Activated naive CD8-positive, alpha-beta T cell treated with anti-CD3 and anti-CD28 coated beads, Interleukin-2, amount 50 U/mL, for 24 hours (primary cell): ENCODE measurements at regions not wholly inside any gene's neighbourhood (a gene's known extent, or its start where the extent isn't known, plus 50 kb on each side); places are given as distances from the start of the nearest gene placed in this dataset.
A peak's percentile ranks its signal among the peaks of the same experiment; 100 is the strongest.
"Not testable (repeated sequence)": the region's sequence is repeated elsewhere in the genome, so short reads cannot be mapped to it uniquely, and the experiment has no call there.

Experiments
- ATAC-seq: fragments of 150-1000 bp; cut with Tn5 transposase; one replicate; pipeline ENCODE4 v1.10.0; 2021
- DNase-seq: peaks from one replicate; pipeline ENCODE4 v3.0.0; 2021
- H3K27ac Mint-ChIP-seq: one replicate; pipeline ENCODE4 v1.8.0; 2021; ENCODE audit warnings: mild to moderate bottlenecking, mixed read lengths
- H3K27me3 Mint-ChIP-seq: one replicate; pipeline ENCODE4 v1.8.0; 2021; ENCODE audit warnings: mixed read lengths
- H3K36me3 Mint-ChIP-seq: one replicate; pipeline ENCODE4 v1.8.0; 2021; ENCODE audit warnings: low read depth, mixed read lengths
- H3K4me1 Mint-ChIP-seq: one replicate; pipeline ENCODE4 v1.8.0; 2021; ENCODE audit warnings: mixed read lengths
- H3K4me3 Mint-ChIP-seq: one replicate; pipeline ENCODE4 v1.8.0; 2021; ENCODE audit warnings: mild to moderate bottlenecking, moderate library complexity, mixed read lengths
- H3K9me3 Mint-ChIP-seq: one replicate; pipeline ENCODE4 v1.8.0; 2021; ENCODE audit warnings: mixed read lengths

DNA sequence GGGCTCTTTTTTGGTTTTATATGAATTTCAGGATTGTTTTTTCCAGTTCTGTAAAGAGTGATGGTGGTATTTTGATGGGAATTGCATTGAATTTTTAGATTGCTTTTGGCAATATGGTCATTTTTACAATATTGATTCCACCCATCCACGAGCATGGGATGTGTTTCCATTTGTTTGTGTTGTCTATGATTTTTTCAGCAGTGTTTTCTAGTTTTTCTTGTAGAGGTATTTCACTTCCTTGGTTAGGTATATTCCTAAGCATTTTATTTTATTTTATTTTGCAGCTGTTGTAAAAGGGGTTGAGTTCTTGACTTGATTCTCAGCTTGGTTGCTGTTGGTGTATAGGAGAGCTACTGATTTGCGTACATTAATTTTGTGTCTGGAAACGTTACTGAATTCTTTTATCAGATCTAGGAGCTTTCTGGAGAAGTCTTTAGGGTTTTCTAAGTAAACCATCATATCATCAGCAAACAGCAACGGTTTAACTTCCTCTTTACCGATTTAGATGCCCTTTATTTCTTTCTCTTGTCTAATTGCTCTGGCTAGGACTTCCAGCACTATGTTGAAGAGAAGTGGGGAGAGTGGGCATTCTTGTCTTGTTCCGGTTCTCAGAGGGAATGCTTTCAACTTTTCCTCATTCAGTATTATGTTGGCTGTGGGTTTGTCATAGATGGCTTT is 69.4 kb upstream of the GNG12 start:
- H3K4me1 Mint-ChIP-seq, DNase-seq, H3K4me3 Mint-ChIP-seq, H3K36me3 Mint-ChIP-seq, H3K27ac Mint-ChIP-seq, ATAC-seq, H3K27me3 Mint-ChIP-seq: not testable (repeated sequence)
- H3K9me3 Mint-ChIP-seq = peaks cover 12% of the 10 kb centered on the region

DNA sequence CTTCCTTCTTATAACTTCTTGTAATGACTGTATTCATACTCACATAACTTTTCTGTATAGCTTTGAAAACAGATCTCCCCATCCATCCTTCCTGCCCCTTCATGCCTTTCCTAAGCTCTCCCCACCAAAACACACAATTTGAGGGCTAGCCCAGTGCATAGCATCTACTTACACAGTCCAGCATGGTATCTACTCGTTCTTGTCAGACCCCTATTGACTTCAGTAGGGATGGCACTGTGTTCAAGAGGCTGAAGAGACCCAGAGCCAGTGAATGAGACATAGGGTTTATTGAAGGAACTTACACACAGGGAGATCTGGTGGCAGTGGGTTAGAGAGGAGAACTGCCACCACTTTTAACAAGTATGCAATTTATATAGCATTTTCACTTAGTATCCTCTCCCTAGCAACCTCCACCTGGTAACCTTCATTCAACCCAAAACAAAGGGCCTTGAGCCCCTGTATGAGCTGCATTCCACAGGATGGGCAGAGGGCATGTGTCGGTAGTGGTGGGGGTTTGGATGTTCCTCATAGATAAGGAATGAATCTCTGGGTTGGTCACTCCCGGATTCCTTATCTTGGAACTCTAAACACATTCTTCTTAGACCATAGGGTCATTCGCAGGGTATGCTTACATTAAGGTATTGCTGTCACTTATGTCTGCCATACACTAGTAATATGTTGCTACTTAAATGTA is 64.9 kb upstream of the GNG12 start:
- no peaks in the 10 kb centered on the region for H3K36me3 Mint-ChIP-seq
- no peak overlapping the region for H3K4me3 Mint-ChIP-seq
- peaks cover 12% of the 10 kb centered on the region for H3K9me3 Mint-ChIP-seq
- ATAC-seq (no peak), DNase-seq (no peak)
- H3K4me1 Mint-ChIP-seq = no peaks in the 10 kb centered on the region
- H3K27me3 Mint-ChIP-seq = peaks cover 11% of the 10 kb centered on the region
- H3K27ac Mint-ChIP-seq = no peak overlapping the region

DNA sequence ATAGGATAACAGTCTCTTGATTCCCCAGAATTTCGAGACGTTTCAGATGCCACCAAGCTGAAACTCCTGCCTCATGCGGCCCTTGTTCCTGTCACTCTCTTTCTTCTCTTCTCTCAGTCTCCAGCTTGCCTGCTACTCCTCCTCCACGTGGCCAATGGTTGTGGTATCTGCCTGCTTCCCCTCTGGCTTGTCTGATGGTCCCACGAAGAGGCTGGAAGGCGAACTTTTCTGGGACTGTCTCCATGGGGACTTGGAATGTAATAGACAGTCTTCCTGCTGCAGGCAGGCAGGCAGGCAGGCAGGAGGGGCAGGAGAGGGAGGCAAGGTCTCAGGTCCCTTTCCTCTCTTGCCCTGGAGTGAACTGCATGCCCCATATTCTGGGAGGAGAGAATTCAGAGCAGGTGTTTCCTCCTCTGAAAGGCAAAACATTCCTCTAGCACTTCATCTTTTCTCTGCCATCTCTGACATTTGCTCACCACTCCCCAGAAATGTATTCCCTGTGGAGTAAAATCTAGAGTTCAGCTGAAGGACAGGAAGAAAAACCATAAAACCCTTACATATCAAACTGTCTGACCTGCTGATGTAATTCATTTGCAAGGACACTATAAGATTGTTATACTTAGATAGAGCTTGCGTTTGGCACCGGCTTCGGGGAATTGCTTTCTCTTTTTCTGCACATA is 64.1 kb upstream of the GNG12 start:
- Mint-ChIP-seq H3K36me3 (no peaks in the 10 kb centered on the region), H3K9me3 (peaks cover 12% of the 10 kb centered on the region), H3K4me1 (no peaks in the 10 kb centered on the region), H3K27me3 (peaks cover 16% of the 10 kb centered on the region), H3K4me3 (no peak overlapping the region), H3K27ac (no peak overlapping the region)
- DNase-seq = no peak
- ATAC-seq = no peak

DNA sequence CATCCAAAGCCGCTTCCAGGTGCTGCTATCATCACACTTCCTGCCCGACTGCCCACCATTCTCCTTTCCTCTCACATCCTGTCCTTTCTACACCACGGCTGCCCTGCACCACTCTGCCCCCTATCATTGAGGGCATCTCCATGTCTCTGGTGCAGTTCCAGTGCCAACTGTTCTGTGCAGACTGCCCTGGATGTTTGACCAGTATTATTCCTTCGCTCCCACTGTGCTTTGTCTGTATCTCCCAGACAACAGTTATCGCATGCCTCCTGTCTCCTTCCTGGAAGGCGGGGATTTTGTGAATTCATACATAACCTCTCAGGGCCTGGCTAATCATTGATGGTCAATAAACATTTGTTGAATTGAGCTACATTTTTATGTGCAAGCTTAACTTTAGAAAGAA is 63.6 kb upstream of the GNG12 start:
- Mint-ChIP-seq H3K4me3 (no peak overlapping the region), H3K9me3 (peaks cover 10% of the 10 kb centered on the region), H3K4me1 (no peaks in the 10 kb centered on the region), H3K36me3 (no peaks in the 10 kb centered on the region), H3K27ac (no peak overlapping the region), H3K27me3 (peaks cover 21% of the 10 kb centered on the region)
- DNase-seq = no peak
- no peak for ATAC-seq

DNA sequence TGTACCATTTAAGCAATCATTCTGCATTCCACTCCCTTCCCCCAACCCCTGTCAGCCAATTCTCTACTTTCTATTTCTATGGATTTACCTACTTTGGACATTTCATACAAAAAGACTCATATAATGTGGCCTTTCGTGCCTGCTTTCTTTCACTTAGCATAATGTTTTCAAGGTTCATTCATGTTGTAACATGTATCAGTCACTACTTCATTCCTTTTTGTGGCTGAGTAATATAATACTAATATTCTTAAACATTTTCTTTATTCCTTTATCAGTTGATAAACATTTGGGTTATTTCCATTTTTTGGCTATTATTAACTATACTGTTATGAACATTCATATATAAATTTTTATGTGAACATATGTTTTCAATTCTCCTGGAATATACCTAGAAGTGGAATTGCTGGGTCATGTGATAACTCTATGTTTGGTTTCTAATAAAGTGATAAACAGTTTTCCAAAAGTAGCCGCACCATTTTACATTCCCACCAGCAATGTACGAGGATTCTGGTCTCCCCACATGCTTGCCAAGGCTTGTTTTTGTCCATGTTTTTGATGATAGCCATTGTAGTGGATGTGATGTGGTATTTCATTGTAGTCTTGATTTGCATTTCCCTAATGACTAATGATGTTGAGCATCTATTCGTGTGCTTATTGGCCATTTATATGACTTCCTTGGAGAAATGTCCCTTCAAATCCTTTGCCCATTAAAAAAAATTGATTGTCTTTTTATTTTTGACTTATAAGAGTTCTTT is 61.9 kb upstream of the GNG12 start:
- peaks cover 32% of the 10 kb centered on the region for H3K27me3 Mint-ChIP-seq
- H3K4me3 Mint-ChIP-seq = no peak overlapping the region
- ATAC-seq = no peak
- H3K4me1 Mint-ChIP-seq = peaks cover 10% of the 10 kb centered on the region
- no peak overlapping the region for H3K27ac Mint-ChIP-seq
- DNase-seq = no peak
- H3K36me3 Mint-ChIP-seq = no peaks in the 10 kb centered on the region
- peaks cover 3% of the 10 kb centered on the region for H3K9me3 Mint-ChIP-seq

DNA sequence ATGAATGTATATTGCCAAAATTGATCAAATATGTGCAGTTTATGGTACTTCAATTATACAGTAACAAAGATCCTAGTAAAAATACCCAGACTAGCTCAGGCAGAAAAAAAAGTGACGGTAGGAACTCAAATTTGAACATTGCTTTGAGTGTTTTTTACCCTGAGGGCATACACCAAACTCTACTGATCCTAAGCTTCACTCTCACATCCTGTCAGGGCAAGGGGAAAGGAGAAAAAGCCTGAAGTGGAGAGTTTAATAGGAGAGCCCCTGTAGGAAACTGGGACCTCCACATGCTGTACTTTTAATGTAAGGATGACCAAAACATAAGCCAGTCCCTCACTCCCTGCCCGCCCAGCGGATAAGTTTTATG is 59.8 kb upstream of the GNG12 start:
- no peak for DNase-seq
- no peak for ATAC-seq
- H3K36me3 Mint-ChIP-seq = no peaks in the 10 kb centered on the region
- no peaks in the 10 kb centered on the region for H3K9me3 Mint-ChIP-seq
- H3K4me1 Mint-ChIP-seq = peaks cover 22% of the 10 kb centered on the region
- no peak overlapping the region for H3K27ac Mint-ChIP-seq
- H3K4me3 Mint-ChIP-seq = no peak overlapping the region
- peaks cover 34% of the 10 kb centered on the region for H3K27me3 Mint-ChIP-seq

DNA sequence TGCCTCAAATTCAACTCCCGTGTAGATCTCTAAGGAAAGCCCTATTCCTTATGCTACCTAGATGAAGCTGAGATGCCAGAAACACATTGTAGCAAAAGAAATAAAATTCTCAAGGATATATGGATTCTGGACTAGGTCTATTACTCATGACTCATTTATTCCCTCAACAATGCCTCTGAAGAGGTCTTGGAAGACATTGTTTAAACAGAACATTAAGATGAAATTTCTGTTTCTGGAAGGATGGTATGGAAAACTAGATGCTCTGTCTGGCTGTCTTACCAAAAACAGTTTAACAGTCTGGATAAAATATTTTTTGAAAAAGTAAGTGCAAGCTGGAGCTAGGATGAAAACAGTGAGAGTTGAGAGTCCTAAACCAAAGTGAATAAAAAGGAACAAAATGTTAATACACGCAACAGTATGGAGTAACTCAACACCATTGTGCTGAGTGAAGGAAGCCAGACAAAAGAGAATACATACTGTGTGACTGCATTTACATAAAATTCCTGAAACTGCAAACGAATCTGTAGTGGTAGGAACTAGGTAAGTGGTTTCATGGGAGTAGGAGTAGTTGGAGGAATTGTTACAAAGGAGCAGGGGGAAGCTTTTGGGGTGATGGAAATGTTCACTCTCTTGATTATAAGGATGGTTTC is 59.3 kb upstream of the GNG12 start:
- no peak for DNase-seq
- Mint-ChIP-seq H3K9me3 (no peaks in the 10 kb centered on the region), H3K27me3 (peaks cover 34% of the 10 kb centered on the region), H3K27ac (no peak overlapping the region), H3K4me3 (no peak overlapping the region), H3K4me1 (peaks cover 22% of the 10 kb centered on the region), H3K36me3 (no peaks in the 10 kb centered on the region)
- ATAC-seq = no peak

DNA sequence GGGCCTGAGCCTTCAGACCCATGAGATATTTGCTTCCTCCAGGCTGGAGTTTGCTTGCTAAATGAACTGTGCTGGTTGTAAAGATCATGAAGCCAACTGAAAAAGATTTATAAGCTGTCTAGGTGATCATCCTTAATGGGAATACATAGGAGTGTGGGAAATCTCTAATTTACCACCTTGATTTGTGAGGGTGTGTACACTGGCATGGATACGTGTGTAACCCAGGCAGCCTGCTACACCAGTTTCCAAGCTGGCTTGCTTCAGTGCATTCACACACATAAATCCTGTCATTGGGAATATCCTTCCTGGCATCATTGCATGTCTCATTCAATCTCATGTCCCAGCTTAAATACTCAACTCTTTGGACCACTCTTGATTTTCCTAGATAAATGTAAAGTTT is 57.6 kb upstream of the GNG12 start:
- no peak for DNase-seq
- peaks cover 26% of the 10 kb centered on the region for H3K27me3 Mint-ChIP-seq
- H3K4me1 Mint-ChIP-seq = peaks cover 22% of the 10 kb centered on the region
- no peak overlapping the region for H3K4me3 Mint-ChIP-seq
- H3K36me3 Mint-ChIP-seq = no peaks in the 10 kb centered on the region
- ATAC-seq = no peak
- H3K27ac Mint-ChIP-seq = no peak overlapping the region
- no peaks in the 10 kb centered on the region for H3K9me3 Mint-ChIP-seq

DNA sequence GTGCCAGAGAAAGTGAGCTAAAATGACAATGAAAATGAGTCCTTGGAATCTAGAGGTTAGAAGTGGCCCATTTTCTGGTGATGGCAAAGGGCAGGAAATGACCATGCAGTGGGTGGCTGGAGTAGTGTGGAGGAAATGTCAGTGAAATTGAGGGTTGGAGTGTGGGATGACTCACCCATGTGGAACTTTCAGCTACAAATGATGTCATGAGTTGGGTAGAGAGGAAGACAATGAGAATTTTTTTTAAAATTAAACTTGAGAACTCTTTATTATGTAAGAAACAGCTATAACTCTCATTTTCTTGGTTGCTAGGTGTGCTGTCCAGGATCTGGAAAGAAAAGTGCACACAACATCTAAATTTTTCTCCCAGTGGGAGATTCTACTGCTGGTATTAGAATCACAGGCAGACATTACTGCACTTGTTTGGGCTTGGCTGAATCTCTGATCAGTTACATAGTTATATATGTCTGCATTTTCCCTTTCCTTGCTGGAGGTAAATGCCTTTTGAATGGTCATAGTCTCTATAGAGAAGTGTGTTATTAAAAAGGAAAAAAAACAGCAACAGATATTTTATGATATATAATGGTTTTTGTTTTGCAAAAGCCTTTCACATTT is 56.8 kb upstream of the GNG12 start:
- peak; percentile 18 for DNase-seq
- ATAC-seq = peak; percentile 93
- Mint-ChIP-seq H3K27me3 (peaks cover 26% of the 10 kb centered on the region), H3K9me3 (no peaks in the 10 kb centered on the region), H3K27ac (peak overlapping the region; percentile 67), H3K4me3 (peak overlapping the region; percentile 23), H3K4me1 (peaks cover 22% of the 10 kb centered on the region), H3K36me3 (no peaks in the 10 kb centered on the region)

DNA sequence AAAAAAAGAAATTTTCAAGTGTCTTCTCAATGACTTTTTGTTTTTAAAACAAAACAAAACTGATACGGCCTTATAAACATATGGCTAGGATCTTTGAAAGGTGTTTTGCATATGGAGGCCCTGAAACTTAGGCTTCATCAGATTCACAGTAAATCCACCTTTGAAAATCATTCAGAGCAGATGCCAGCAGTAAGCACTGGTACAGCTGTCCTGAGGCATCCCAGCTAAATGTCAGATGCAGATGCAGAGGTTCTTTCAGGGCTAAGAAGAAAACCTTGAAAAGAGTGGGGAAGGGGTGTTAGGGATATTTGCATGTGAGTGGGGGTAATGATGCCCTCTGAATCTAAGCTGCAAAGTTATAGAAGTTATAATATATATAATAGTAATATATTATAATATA is 56.2 kb upstream of the GNG12 start:
- no peaks in the 10 kb centered on the region for H3K9me3 Mint-ChIP-seq
- DNase-seq (no peak), ATAC-seq (no peak)
- no peak overlapping the region for H3K4me3 Mint-ChIP-seq
- H3K27ac Mint-ChIP-seq = peak overlapping the region; percentile 67
- peaks cover 23% of the 10 kb centered on the region for H3K27me3 Mint-ChIP-seq
- H3K4me1 Mint-ChIP-seq = peaks cover 22% of the 10 kb centered on the region
- no peaks in the 10 kb centered on the region for H3K36me3 Mint-ChIP-seq

DNA sequence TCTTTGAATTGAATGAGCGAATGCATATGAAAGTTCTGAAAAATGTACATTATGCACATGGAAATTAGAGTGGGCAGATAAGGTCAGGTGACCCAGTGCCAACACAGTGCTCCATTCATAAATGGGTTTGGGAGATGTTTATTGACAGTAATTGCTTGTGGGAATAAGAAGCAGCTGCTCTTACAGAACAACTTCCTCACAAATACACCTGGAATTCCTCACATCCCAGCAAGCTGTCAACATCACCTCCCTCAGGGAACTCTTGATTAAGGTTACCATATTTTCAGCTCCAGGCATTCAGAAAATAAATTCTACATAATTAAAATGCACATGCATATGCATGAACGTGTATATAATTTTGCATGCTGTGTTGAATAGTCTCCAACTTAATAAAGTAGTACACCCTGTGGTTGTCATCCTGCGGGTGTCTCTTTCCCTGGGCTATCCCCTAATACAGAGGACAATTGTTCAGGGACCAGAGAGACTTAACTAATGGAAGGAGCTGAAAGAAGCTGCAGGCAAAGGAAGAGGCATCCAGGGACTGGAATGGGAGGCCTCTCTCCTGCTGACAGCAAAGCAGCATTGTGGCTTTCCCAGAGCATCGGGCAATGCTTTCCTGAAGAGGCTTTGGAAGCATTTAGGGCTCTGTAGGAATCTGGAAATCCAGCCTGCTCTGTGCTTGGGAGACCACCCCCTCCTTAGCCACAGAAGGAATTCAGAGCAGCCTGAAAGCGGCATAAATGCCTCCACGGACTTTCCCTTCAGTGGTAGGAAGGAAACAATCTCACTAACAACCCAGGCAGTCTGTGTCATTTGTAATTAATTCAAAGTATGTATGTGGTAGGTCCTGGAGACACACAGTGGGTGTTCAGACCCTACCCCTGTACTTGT is 55.2 kb upstream of the GNG12 start:
- H3K36me3 Mint-ChIP-seq = no peaks in the 10 kb centered on the region
- DNase-seq (no peak), ATAC-seq (no peak)
- no peaks in the 10 kb centered on the region for H3K9me3 Mint-ChIP-seq
- H3K4me1 Mint-ChIP-seq = peaks cover 22% of the 10 kb centered on the region
- peak overlapping the region; percentile 9 for H3K27ac Mint-ChIP-seq
- peaks cover 24% of the 10 kb centered on the region for H3K27me3 Mint-ChIP-seq
- H3K4me3 Mint-ChIP-seq = no peak overlapping the region

DNA sequence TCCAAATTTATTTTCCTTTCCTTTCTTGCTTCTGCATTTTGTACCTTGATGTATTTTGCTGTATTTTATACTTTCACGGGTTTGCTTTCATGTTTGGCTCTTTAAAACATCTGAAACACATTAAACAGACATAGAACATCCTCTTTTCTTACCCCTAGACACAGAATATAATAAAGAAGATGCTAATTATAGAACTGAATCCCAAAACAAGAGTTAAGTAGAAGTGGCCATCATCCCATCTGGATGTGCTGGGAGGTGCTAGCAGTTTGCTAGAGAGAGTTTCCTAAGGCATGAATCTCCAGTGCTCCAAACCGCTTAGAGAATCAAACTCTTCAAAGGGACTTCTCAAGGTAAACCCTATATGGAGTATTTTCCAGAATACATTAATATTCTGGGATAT is 53.9 kb upstream of the GNG12 start:
- Mint-ChIP-seq H3K4me3 (no peak overlapping the region), H3K9me3 (no peaks in the 10 kb centered on the region), H3K4me1 (peaks cover 22% of the 10 kb centered on the region), H3K27ac (no peak overlapping the region), H3K36me3 (no peaks in the 10 kb centered on the region), H3K27me3 (peaks cover 25% of the 10 kb centered on the region)
- DNase-seq = no peak
- ATAC-seq = no peak

DNA sequence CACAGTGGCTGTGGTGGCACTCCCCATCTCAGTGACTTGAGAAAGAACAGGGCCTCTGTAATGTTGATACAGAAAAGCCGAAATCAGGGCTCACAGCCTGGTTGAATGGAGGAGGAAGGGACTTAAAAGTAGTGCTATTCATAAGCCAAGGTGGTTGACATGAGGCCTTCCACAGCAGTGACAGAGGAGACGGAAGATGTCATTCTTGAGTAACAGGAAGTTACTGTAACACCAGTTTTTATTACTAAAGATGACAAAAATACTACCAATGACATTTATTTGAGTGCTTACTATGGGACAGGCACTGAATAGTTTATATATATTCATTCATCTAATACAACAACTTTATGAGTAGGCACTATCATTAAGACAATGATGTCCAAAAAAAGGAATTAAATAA is 52.8 kb upstream of the GNG12 start:
- DNase-seq (no peak), ATAC-seq (no peak)
- no peak overlapping the region for H3K4me3 Mint-ChIP-seq
- H3K9me3 Mint-ChIP-seq = no peaks in the 10 kb centered on the region
- H3K27ac Mint-ChIP-seq = no peak overlapping the region
- no peaks in the 10 kb centered on the region for H3K36me3 Mint-ChIP-seq
- H3K27me3 Mint-ChIP-seq = peaks cover 14% of the 10 kb centered on the region
- peaks cover 17% of the 10 kb centered on the region for H3K4me1 Mint-ChIP-seq
